Activated CD4-positive, alpha-beta T cell treated with anti-CD3 and anti-CD28 coated beads for 48 hours (primary cell): ENCODE measurements at regions not wholly inside any gene's neighbourhood (a gene's known extent, or its start where the extent isn't known, plus 50 kb on each side); places are given as distances from the start of the nearest gene placed in this dataset.
"Not testable (repeated sequence)": the region's sequence is repeated elsewhere in the genome, so short reads cannot be mapped to it uniquely, and the experiment has no call there.

Experiments
- DNase-seq: peaks from one replicate; pipeline ENCODE4 v3.0.0-alpha.2; 2020

GRCh38 chr3:177358977-177359592 lies 161.8 kb upstream of the TBL1XR1 start:
- peak; percentile 59 for DNase-seq

- DNase-seq = peak; percentile 97
These were observed 162.5 kb upstream of the TBL1XR1 start for GRCh38 chr3:177359593-177360357.

DNA sequence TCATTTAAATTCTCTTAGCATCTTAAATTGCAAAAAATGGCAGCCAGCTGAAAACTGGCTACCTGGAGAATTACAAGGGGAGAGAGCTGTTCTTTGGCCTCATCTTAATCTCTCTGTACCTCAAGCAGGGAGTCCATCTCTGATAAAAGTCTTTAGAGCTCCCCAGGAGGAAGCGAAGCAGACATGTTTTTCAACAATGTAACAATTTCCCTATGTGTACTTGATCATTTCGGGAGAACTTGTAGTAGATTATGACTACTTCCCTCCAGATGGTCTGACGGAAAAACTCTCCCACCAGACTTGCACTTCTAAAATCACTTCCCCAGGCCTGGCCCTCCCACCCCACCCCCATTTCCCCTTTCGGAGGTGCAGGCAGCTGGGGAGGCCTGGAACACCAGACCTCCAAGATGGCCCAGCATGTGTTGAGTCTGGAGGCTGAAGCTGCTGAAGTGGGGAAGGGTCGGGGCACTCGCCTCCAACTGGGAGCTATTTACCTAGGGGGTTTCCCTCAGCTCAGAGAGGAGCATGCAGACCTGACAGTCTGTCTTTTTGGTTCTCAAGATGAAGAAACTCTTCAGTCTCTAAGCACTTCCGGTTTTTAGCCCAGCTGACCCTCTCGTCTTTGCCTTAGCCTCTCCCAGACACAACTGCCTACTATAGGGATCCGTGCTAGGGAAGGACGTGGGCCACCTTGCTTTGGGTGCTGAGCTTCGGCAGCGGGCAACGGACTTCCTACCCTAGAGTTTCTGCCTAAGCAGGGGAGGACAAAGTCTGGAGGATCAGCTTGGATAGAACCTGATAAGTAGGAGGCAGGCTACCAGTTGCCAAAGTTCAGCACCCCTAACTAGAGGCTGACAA lies 164.0 kb upstream of the TBL1XR1 start:
- DNase-seq = no peak

DNA sequence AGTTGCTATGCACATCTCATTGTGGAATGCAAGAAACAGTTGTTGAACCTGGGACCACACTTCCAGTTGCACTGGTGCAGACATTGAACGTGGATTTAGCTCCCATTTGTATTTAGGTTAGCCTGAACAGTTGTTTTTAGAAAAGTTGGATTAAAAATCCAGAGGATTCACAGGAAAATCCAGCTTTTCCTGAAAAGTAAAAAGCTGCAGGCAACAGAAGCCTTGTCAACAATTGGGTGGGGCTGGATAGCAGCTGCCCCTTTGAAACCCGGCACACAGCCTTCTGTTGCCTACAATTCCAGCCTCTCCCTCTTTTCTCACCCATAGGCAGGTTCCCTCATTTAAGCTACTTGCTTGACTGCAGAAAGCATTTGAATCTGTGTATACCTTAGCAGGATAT lies 165.3 kb upstream of the TBL1XR1 start:
- DNase-seq = no peak

DNA sequence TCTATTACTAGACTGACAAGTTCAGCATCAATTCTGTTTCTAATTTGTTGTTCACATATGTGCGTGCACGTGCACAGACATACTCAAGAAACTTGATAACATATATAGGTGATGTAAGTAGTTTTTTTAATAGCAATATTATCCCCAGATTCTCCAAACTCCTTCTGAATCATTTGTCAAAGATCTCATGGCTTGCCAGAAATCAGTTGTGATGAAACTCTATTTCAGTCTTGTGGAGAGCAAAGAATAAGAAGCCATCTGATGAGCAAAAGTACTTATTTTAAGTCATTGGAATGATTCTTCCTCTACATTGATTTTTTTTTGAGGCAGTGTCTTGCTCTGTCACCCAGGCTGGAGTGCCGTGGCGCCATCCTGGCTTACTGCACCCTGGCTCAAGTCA lies 167.0 kb upstream of the TBL1XR1 start:
- no peak for DNase-seq

GRCh38 chr3:177365294-177365693 lies 168.0 kb upstream of the TBL1XR1 start:
- DNase-seq = not testable (repeated sequence)

- DNase-seq = no peak
These were observed 170.5 kb upstream of the TBL1XR1 start for GRCh38 chr3:177367788-177368187.

- DNase-seq = no peak
These were observed 173.1 kb upstream of the TBL1XR1 start for GRCh38 chr3:177370246-177370822.

- no peak for DNase-seq
These were observed 173.9 kb upstream of the TBL1XR1 start for GRCh38 chr3:177371146-177371545.

GRCh38 chr3:177371888-177372287 lies 174.6 kb upstream of the TBL1XR1 start:
- no peak for DNase-seq

GRCh38 chr3:177374323-177374722 lies 177.0 kb upstream of the TBL1XR1 start:
- no peak for DNase-seq

GRCh38 chr3:177375316-177375715 lies 178.0 kb upstream of the TBL1XR1 start:
- no peak for DNase-seq

DNA sequence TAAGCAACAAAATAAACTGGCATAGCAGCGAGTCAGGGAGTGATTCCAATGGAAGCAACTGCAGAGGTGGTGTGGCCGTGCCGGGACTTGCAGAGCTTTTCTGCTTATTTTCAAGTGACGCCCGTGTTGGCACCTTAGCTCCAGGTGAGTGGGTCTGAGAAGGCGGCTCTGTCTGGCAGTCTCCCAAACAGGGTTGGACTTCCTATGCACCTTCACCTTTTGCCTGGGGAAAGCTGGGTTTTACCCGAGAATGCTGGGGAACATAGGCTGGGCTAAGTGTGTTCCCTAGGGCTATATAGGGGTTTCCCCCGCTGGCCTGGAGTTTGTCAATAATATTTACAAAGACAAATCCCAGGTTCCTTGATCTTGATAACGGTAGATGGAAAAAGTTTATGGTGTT lies 179.9 kb upstream of the TBL1XR1 start:
- no peak for DNase-seq

- DNase-seq = no peak
These were observed 180.9 kb upstream of the TBL1XR1 start for GRCh38 chr3:177378168-177378567.

- DNase-seq = no peak
These were observed 181.8 kb upstream of the TBL1XR1 start for GRCh38 chr3:177379045-177379444.

- DNase-seq = no peak
These were observed 183.8 kb upstream of the TBL1XR1 start for GRCh38 chr3:177381070-177381469.

- DNase-seq = no peak
These were observed 185.7 kb upstream of the TBL1XR1 start for GRCh38 chr3:177382944-177383343.

GRCh38 chr3:177385186-177385585 lies 187.9 kb upstream of the TBL1XR1 start:
- DNase-seq = no peak

GRCh38 chr3:177385831-177386301 lies 188.6 kb upstream of the TBL1XR1 start:
- DNase-seq = no peak

DNA sequence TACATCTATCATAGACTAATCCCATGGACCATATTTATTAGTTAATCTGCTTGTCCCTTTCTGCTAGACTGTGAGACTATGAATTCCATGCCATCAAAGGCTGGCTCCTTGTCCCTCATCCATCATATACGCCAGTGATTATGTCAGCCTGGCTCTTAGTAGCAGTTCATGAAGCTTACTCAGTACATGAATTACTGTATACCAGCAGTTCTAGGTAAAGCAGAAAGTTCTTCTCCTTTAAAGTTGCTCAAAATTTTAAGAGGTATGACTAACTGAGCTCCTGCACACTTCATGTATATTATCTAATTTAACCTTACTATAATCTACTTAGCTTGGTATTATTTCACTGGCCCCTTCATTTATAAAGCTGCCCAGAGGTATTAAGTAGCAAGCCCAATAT lies 190.9 kb upstream of the TBL1XR1 start:
- no peak for DNase-seq

GRCh38 chr3:177394231-177395024 lies 197.1 kb upstream of the TBL1XR1 start:
- not testable (repeated sequence) for DNase-seq

- no peak for DNase-seq
These were observed 199.5 kb upstream of the TBL1XR1 start for GRCh38 chr3:177396733-177397132.
